ENCODE measurements at regions not wholly inside any gene's neighbourhood (a gene's known extent, or its start where the extent isn't known, plus 50 kb on each side); places are given as distances from the start of the nearest gene placed in this dataset.

DNA sequence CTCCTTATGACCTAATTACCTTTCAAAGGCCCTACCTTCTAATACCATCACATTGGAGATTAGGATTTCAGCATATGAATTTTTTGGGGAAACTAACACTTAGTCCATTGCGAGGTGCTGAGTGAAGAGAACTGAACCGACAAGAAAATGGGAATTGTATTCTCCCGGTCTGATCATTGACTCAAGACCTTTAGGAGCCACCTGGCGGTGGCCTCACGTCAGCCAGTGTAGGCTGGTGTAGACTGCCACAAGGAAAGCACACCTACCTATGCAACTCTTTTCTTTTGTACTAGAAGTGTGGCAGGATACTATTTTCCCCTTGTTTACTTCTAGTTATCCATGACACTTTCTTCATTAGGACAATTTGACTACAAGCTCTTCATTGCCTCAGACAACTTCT lies 333.5 kb upstream of the B3GALT2 start:
- TF ChIP-seq POLR2A (IDR thresholded peaks at IDR 0.05; ENCODE audit: low read length): no peak
- TF ChIP-seq, protein P1, sequence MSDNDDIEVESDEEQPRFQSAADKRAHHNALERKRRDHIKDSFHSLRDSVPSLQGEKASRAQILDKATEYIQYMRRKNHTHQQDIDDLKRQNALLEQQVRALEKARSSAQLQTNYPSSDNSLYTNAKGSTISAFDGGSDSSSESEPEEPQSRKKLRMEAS (IDR thresholded peaks at IDR 0.05): no peak
- no peak for TF ChIP-seq ESRRA (IDR thresholded peaks at IDR 0.05; ENCODE audit: borderline replicate concordance, low read length)
- TF ChIP-seq, protein P2, sequence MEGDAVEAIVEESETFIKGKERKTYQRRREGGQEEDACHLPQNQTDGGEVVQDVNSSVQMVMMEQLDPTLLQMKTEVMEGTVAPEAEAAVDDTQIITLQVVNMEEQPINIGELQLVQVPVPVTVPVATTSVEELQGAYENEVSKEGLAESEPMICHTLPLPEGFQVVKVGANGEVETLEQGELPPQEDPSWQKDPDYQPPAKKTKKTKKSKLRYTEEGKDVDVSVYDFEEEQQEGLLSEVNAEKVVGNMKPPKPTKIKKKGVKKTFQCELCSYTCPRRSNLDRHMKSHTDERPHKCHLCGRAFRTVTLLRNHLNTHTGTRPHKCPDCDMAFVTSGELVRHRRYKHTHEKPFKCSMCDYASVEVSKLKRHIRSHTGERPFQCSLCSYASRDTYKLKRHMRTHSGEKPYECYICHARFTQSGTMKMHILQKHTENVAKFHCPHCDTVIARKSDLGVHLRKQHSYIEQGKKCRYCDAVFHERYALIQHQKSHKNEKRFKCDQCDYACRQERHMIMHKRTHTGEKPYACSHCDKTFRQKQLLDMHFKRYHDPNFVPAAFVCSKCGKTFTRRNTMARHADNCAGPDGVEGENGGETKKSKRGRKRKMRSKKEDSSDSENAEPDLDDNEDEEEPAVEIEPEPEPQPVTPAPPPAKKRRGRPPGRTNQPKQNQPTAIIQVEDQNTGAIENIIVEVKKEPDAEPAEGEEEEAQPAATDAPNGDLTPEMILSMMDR (IDR thresholded peaks at IDR 0.05): no peak

All from A549 (cell line).